ENCODE measurements at regions not wholly inside any gene's neighbourhood (a gene's known extent, or its start where the extent isn't known, plus 50 kb on each side); places are given as distances from the start of the nearest gene placed in this dataset.
"Not testable (repeated sequence)": the region's sequence is repeated elsewhere in the genome, so short reads cannot be mapped to it uniquely, and the experiment has no call there.

- DNase-seq: no peak
Observed at GRCh38 chr1:200496937-200497336, 87.1 kb upstream of the ZNF281 start.

- no peak for DNase-seq
Observed at GRCh38 chr1:200495901-200496300, 86.1 kb upstream of the ZNF281 start.

GRCh38 chr1:200493344-200493743 is 83.5 kb upstream of the ZNF281 start:
- no peak for DNase-seq

- no peak for DNase-seq
Observed at GRCh38 chr1:200491103-200491502, 81.3 kb upstream of the ZNF281 start.

GRCh38 chr1:200490183-200490582 is 80.3 kb upstream of the ZNF281 start:
- DNase-seq: no peak

- DNase-seq: peak; percentile 79
Observed at GRCh38 chr1:200488375-200489165, 78.7 kb upstream of the ZNF281 start.

- DNase-seq: no peak
Observed at GRCh38 chr1:200487650-200488049, 77.8 kb upstream of the ZNF281 start.

- DNase-seq: no peak
Observed at GRCh38 chr1:200486634-200487033, 76.8 kb upstream of the ZNF281 start.

- not testable (repeated sequence) for DNase-seq
Observed at GRCh38 chr1:200484438-200484946, 74.7 kb upstream of the ZNF281 start.

GRCh38 chr1:200483491-200484143 is 73.8 kb upstream of the ZNF281 start:
- peak; percentile 97 for DNase-seq

GRCh38 chr1:200480964-200481363 is 71.1 kb upstream of the ZNF281 start:
- DNase-seq: no peak

- DNase-seq: no peak
Observed at GRCh38 chr1:200479816-200480215, 70.0 kb upstream of the ZNF281 start.

GRCh38 chr1:200478945-200479558 is 69.2 kb upstream of the ZNF281 start:
- DNase-seq: no peak

- no peak for DNase-seq
Observed at GRCh38 chr1:200478239-200478623, 68.4 kb upstream of the ZNF281 start.

- no peak for DNase-seq
Observed at GRCh38 chr1:200474633-200475032, 64.8 kb upstream of the ZNF281 start.

- DNase-seq: no peak
Observed at GRCh38 chr1:200473698-200474371, 64.0 kb upstream of the ZNF281 start.

GRCh38 chr1:200471739-200472138 is 61.9 kb upstream of the ZNF281 start:
- DNase-seq: no peak

- peak; percentile 13 for DNase-seq
Observed at GRCh38 chr1:200468264-200469001, 58.6 kb upstream of the ZNF281 start.

- DNase-seq: no peak
Observed at GRCh38 chr1:200464784-200465400, 55.1 kb upstream of the ZNF281 start.
